SK-MEL-5 (cell line): ENCODE measurements at regions not wholly inside any gene's neighbourhood (a gene's known extent, or its start where the extent isn't known, plus 50 kb on each side); places are given as distances from the start of the nearest gene placed in this dataset.

ENCODE experiments used
- DNase-seq: peaks from one replicate; pipeline ENCODE4 v3.0.0-alpha.2; 2016; ENCODE audit warnings: low read depth, low spot score
- in situ Hi-C: cut with HindIII; loops from 2 replicates; pipeline ENCODE4 v1.10.0; 2016; ENCODE audit warnings: low sequenced_read_pairs, high pct_unique_total_duplicates, low pct_unique_long_range_greater_than_20kb

GRCh38 chr2:526918-527317 is 150.3 kb downstream of the TMEM18 start:
- in situ Hi-C loops: no loop called here
- DNase-seq: no peak

GRCh38 chr2:525611-526010 is 151.6 kb downstream of the TMEM18 start:
- DNase-seq: no peak
- in situ Hi-C loops: no loop called here

- DNase-seq: no peak
- in situ Hi-C loops: no loop called here
Measured at GRCh38 chr2:525021-525420, 152.2 kb downstream of the TMEM18 start.

GRCh38 chr2:524442-524841 is 152.8 kb downstream of the TMEM18 start:
- no peak for DNase-seq
- in situ Hi-C loops: no loop called here

GRCh38 chr2:523698-524270 is 153.4 kb downstream of the TMEM18 start:
- in situ Hi-C loops: no loop called here
- no peak for DNase-seq

GRCh38 chr2:522776-523175 is 154.4 kb downstream of the TMEM18 start:
- no peak for DNase-seq
- in situ Hi-C loops: no loop called here

- DNase-seq: no peak
- in situ Hi-C loops: no loop called here
Measured at GRCh38 chr2:521853-522530, 155.2 kb downstream of the TMEM18 start.

GRCh38 chr2:520663-521340 is 156.4 kb downstream of the TMEM18 start:
- DNase-seq: no peak
- in situ Hi-C loops: no loop called here

- DNase-seq: no peak
- in situ Hi-C loops: no loop called here
Measured at GRCh38 chr2:516944-517343, 160.3 kb downstream of the TMEM18 start.

GRCh38 chr2:516131-516530 is 161.1 kb downstream of the TMEM18 start:
- DNase-seq: no peak
- in situ Hi-C loops: no loop called here

- no peak for DNase-seq
- in situ Hi-C loops: no loop called here
Measured at GRCh38 chr2:515441-516127, 161.6 kb downstream of the TMEM18 start.

- in situ Hi-C loops: no loop called here
- no peak for DNase-seq
Measured at GRCh38 chr2:513981-514706, 163.1 kb downstream of the TMEM18 start.

GRCh38 chr2:510839-511238 is 166.4 kb downstream of the TMEM18 start:
- in situ Hi-C loops: no loop called here
- no peak for DNase-seq

- DNase-seq: no peak
- in situ Hi-C loops: no loop called here
Measured at GRCh38 chr2:509888-510287, 167.3 kb downstream of the TMEM18 start.

GRCh38 chr2:508121-508520 is 169.1 kb downstream of the TMEM18 start:
- in situ Hi-C loops: no loop called here
- DNase-seq: no peak

GRCh38 chr2:506866-507265 is 170.3 kb downstream of the TMEM18 start:
- no peak for DNase-seq
- in situ Hi-C loops: no loop called here

- in situ Hi-C loops: no loop called here
- DNase-seq: no peak
Measured at GRCh38 chr2:506451-506850, 170.8 kb downstream of the TMEM18 start.

- no peak for DNase-seq
- in situ Hi-C loops: no loop called here
Measured at GRCh38 chr2:505941-506340, 171.3 kb downstream of the TMEM18 start.
